K562 (cell line): ENCODE measurements at regions not wholly inside any gene's neighbourhood (a gene's known extent, or its start where the extent isn't known, plus 50 kb on each side); places are given as distances from the start of the nearest gene placed in this dataset.

Experiments used
- BRD4 ChIP-seq: fragments of 200-600 bp; sonication (generic); IDR thresholded peaks from 2 replicates; pipeline ENCODE4 v1.6.1; 2017; ENCODE audit warnings: inconsistent platforms
- CTCF ChIP-seq, 3 experiments: IDR thresholded peaks in 2 of 3; conservative IDR thresholded peaks in 1 of 3; 2 replicates each; pipeline ENCODE4 v1.5.1; 2011 to 2012; ENCODE audit warnings: low read length in 3 of 3, mild to moderate bottlenecking in 3 of 3, control low read depth in 2 of 3, improper control_type of control experiment in 1 of 3, inconsistent platforms in 1 of 3, low read depth in 1 of 3, mixed read lengths in 1 of 3, moderate library complexity in 1 of 3; ENCODE audit not compliant: insufficient read depth in 2 of 3
- FOXJ3 ChIP-seq: sonication (generic); formaldehyde crosslinking; IDR thresholded peaks from 2 replicates; pipeline ENCODE4 v1.4.0; 2020; ENCODE audit warnings: mild to moderate bottlenecking, missing genetic modification reagents
- HINFP ChIP-seq: fragments of 450-650 bp; conservative IDR thresholded peaks from 2 replicates; pipeline ENCODE4 v1.6.1; 2016; ENCODE audit warnings: missing genetic modification characterization, low read depth, mild to moderate bottlenecking, control low read depth, missing compliant biosample characterization
- MCM7 ChIP-seq, 2 experiments: fragments of 450-650 bp; IDR thresholded peaks; 2 replicates each; pipeline ENCODE4 v1.6.1; 2016 to 2018
- NRF1 ChIP-seq, 2 experiments: fragments of 450-650 bp; IDR thresholded peaks in 1 of 2; conservative IDR thresholded peaks in 1 of 2; 2 replicates each; pipeline ENCODE4 v1.6.1; 2014; ENCODE audit warnings: mild to moderate bottlenecking in 2 of 2
- U2AF2 ChIP-seq: fragments of 200-400 bp; formaldehyde crosslinking; optimal IDR thresholded peaks from 2 replicates; pipeline ENCODE3; 2017; ENCODE audit warnings: low read depth, mild to moderate bottlenecking, low read length
- XRCC3 ChIP-seq: fragments of 450-650 bp; IDR thresholded peaks from 2 replicates; pipeline ENCODE4 v1.6.1; 2017; ENCODE audit warnings: mild to moderate bottlenecking, moderate library complexity
- ZNF431 ChIP-seq: sonication (generic); formaldehyde crosslinking; IDR thresholded peaks from 2 replicates; pipeline ENCODE4 v1.8.0; 2022; ENCODE audit warnings: mild to moderate bottlenecking, missing genetic modification reagents

- TF ChIP-seq CTCF (IDR thresholded peaks at IDR 0.05 in 2 of 3, conservative IDR thresholded peaks at IDR 0.05 in 1 of 3; ENCODE audit: insufficient read depth in 2 of 3, low read depth in 1 of 3, low read length in 3 of 3): no peak
- no peak for TF ChIP-seq NRF1 (conservative IDR thresholded peaks at IDR 0.05 in 1 of 2, IDR thresholded peaks at IDR 0.05 in 1 of 2)
- no peak for TF ChIP-seq ZNF431 (CRISPR knock-in tag)
- no peak for TF ChIP-seq HINFP (tag)
- TF ChIP-seq MCM7 (IDR thresholded peaks at IDR 0.05): no peak
- TF ChIP-seq BRD4: no peak
- TF ChIP-seq XRCC3: no peak
- TF ChIP-seq FOXJ3 (CRISPR knock-in tag): no peak
- TF ChIP-seq U2AF2: no peak
These were observed 244.5 kb downstream of the CDC5L start for GRCh38 chr6:44631968-44632367.
